ENCODE measurements at regions not wholly inside any gene's neighbourhood (a gene's known extent, or its start where the extent isn't known, plus 50 kb on each side); places are given as distances from the start of the nearest gene placed in this dataset.

- no peak for DNase-seq (ENCODE audit: low spot score)
Measured at GRCh38 chr4:181388061-181388460, 855.1 kb upstream of the TENM3 start.

DNA sequence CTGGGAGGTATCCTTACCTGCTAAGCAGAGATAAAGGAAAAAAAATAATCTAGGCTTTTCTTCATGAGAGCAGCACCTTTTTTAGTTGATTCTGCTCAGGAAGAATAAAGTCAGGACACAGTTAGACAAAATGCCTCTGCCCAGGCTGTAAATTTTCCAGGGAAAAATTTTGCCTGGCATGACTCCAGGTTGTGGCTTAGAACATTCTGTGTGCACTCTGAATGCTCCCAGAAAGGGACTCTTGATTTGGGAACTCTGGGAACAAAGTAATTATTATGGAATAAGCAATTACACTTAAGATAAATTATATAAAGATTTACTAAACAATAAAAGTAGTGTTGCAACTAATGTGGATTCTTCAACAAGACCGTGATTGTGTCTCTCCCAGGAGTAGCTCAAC, 826.2 kb upstream of the TENM3 start:
- no peak for DNase-seq (ENCODE audit: low spot score)

- DNase-seq (ENCODE audit: low spot score), result no peak
Measured at GRCh38 chr4:181418496-181418895, 824.7 kb upstream of the TENM3 start.

- no peak for DNase-seq (ENCODE audit: low spot score)
Measured at GRCh38 chr4:181420950-181421349, 822.3 kb upstream of the TENM3 start.

DNA sequence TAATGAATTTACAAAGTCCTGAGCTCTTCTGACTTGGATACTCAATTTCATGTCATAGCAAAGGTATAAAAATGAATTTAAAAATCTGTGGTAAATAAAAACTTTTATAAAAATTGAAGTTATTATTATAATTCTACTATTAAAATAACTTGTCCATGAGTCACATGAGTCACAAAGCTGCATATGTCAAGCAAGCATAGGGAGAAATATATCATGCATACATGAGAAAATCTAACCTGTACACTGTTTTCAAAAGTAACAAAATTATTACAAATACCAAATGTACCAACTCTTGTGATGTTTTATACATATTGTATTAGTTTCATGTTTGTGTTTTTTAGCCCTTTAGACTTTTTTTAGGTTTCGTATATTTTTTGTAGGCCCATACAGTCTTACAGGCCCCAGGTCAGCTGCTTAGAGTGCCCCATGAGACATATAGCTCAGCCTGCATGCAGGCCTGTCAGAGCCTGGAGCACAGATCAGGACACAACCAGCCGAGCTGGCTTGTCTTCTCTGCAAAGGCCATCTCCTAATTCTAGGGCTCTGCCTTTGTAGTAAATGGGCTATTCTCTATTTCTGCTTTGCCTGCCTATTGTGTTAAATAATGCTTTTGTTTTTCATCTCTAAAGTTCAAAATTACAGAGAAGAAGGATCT, 818.7 kb upstream of the TENM3 start:
- DNase-seq (ENCODE audit: low spot score), result no peak

- DNase-seq (ENCODE audit: low spot score), result no peak
Measured at GRCh38 chr4:181427076-181427475, 816.1 kb upstream of the TENM3 start.

- no peak for DNase-seq (ENCODE audit: low spot score)
Measured at GRCh38 chr4:181431006-181431405, 812.2 kb upstream of the TENM3 start.

DNA sequence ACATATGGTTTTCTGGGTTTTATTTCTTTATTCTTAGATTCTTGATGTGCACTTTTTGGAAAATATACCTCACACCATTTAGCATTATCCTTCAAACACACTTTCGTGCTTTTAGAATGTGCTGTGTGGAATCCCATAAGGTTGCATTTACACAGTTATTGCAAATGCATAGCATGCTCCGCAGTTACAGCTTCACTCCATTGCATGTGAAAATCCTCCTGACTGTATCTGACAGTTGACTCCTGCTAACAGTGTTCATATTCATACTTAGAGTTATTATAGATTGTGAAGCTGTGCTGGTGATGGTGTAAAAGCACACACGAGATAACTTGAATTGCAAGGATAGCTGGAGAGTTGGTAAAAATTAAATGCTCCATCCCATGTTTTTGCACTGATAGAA, 811.5 kb upstream of the TENM3 start:
- no peak for DNase-seq (ENCODE audit: low spot score)

DNA sequence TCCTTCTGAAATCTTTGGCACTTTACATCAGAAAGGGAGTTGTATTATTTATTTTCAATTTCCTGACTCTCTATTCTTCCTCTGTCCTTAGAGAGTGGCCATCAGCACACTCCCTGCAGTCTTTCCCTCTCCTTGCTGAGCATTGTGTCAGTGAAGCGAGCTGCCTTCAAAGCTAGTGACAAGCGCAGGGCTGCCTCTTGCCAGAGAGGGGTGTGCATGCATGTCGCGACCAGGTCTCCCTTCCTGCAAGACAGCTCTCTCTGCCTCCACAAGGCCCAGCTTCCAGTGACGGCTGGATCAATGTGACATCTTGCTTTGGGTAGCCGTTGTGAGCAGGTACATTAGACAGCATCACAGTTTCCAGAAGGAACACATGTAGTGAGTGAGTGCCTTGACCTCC, 810.9 kb upstream of the TENM3 start:
- no peak for DNase-seq (ENCODE audit: low spot score)

DNA sequence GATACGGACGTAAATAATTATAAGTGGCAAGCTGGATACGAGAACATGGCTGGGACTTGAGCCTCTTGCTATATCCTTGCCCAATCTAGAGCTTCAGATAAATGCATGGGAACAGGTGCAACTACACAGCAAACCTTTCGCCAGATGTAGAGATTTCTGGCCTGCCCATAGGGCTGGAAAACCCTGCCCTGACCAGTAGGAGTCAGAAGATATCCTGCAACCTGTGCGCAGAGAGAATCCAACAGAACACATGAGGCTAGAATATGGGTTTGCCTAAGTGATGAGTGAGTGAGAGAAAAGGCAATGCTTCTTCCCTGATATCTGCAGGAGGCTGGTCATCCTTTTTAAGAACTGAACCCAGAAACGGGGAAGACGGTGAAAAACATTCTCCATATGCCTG, 805.3 kb upstream of the TENM3 start:
- DNase-seq (ENCODE audit: low spot score), result no peak

GRCh38 chr4:181438641-181439040, 804.6 kb upstream of the TENM3 start:
- DNase-seq (ENCODE audit: low spot score), result no peak

- no peak for DNase-seq (ENCODE audit: low spot score)
Measured at GRCh38 chr4:181443021-181443420, 800.2 kb upstream of the TENM3 start.

GRCh38 chr4:181465826-181466225, 777.4 kb upstream of the TENM3 start:
- no peak for DNase-seq (ENCODE audit: low spot score)

DNA sequence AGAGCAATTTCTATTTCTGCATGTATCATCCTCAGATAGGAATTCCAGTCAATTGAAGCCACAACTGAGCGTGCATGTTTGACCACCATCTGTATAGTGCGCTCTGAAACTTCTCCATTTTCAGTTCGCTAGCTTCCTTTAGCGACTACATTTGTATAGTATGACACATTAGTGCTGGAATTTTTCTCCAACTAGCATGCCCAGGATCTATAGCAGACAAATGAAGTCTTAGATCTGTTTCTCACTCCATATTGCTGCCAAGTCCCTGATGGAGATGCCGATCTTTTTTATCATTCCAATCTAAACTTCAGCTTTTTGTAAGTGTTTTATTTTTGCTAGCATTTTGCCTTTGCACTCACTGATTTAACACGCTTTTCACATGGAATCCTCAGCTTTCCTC, 774.8 kb upstream of the TENM3 start:
- no peak for DNase-seq (ENCODE audit: low spot score)

DNA sequence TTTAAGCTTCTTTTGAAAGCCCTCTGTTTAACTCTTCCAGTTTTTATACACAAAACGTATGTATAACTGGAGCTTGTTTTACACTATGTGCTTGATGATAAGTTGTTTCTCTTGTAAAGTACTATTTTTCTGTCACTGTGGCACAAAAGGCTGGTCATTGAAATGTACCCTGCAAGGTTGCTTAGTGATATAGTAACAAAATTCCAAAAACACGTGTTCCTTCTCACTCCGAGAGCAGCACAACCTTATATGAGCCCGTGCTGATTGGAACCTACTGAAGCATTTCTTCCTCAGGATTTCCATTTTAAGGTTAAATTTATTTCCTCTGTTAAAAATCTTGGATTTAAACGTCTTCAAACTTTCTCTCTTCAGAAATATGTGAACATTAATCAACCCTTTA, 772.9 kb upstream of the TENM3 start:
- no peak for DNase-seq (ENCODE audit: low spot score)

DNA sequence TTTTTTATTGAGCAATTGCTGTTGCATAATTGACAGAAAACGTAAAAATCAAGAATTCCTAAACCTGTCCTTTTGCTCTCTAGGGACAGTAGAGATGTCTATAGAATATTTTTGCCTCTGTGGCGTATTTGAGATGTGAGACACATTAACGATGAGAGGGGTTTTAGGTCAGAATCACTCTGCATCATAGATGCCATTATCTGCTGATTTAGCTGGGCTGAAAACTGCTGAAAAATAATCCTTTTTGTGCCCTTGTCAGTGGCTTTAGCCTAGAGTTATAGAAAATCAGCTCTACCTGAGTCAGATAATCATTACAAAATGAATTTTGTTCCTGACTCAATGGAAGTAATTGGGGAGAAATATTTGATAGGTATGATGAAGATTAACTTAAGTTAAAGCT, 767.8 kb upstream of the TENM3 start:
- no peak for DNase-seq (ENCODE audit: low spot score)

- no peak for DNase-seq (ENCODE audit: low spot score)
Measured at GRCh38 chr4:181475781-181476507, 767.3 kb upstream of the TENM3 start.

DNA sequence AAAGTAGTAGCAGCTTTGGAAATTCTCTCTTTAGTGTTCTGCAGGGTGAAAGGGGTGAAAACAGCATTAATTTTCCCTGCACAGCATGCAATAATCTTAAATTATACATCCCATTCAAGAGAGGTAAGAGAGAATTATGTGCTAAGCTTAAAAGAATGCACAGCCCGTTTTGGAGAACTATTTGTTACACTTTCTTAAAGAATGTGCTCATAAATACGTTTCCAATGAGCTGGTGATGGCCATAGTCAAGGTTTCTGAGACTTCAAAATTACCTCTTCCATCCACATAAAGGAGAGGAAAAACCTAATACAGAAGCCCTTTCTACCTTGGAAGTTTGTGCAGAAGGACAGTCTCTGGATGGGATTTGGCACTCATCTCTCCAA, 766.7 kb upstream of the TENM3 start:
- no peak for DNase-seq (ENCODE audit: low spot score)

DNA sequence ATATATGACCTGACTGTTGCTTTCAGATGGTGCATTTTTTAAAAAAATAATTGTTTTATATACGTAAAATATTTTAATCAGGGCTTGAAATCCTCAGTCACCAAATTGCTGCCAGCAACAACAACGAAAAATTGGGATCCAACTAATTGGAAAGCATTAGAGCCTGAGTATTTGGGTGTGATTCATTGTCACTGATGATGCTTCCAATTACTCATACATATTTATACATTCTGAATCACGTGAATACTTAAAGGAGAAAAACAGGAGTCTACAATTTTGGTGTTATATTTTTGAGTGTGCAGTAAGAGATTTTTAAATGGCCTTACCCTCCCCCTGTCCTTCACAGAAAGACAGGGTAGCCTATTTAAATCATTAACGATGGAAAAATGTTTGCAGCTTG, 765.6 kb upstream of the TENM3 start:
- no peak for DNase-seq (ENCODE audit: low spot score)

- no peak for DNase-seq (ENCODE audit: low spot score)
Measured at GRCh38 chr4:181478656-181479055, 764.5 kb upstream of the TENM3 start.

- DNase-seq (ENCODE audit: low spot score), result no peak
Measured at GRCh38 chr4:181479141-181479540, 764.1 kb upstream of the TENM3 start.

GRCh38 chr4:181484396-181484795, 758.8 kb upstream of the TENM3 start:
- no peak for DNase-seq (ENCODE audit: low spot score)

DNA sequence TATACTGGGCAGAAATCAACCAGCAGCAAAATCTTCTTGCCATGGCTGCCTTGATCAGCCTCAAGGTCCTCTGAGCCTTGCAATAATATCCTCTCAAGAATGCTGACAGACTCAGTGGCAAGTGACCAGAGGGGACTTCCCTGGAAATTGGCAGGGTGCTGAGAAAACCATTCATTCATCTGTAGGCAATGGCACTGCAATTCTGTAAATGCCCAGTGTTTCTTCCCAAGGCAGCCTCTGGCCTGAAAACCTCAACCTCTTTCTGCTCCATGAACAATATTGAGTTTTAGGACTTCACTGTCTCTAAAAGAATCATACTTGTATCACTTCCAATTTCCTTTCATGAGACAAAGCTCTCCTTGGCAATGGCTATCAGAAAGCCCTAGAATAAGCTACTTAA, 754.3 kb upstream of the TENM3 start:
- no peak for DNase-seq (ENCODE audit: low spot score)

DNA sequence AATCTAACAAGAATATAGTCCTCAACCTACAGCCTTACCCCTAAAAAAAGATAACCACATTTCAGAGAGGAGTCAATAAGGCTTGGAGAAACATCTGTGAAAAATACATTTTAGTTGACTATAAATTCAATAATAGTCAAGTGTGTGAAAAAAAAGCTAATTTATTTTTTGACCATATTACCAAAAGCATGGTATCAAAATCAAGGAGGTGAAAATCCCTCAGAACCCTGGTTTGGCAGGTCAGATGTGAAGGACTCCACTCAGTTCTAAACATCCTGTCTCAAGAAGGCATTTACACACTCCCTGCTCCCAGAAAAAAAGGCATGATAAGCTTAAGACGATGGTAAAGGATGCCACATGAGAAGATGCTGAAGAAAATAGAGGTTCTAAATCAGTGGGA, 745.1 kb upstream of the TENM3 start:
- DNase-seq (ENCODE audit: low spot score), result no peak

Measured in germinal center (tissue), 1 donor.